ENCODE measurements at regions not wholly inside any gene's neighbourhood (a gene's known extent, or its start where the extent isn't known, plus 50 kb on each side); places are given as distances from the start of the nearest gene placed in this dataset.

GRCh38 chr15:94682171-94682570, 450.8 kb downstream of the MCTP2 start:
- TF ChIP-seq CTCF (IDR thresholded peaks at IDR 0.05; ENCODE audit: low read depth, low read length) (no peak), EZH2phosphoT487 (IDR thresholded peaks at IDR 0.05; ENCODE audit: low read depth) (no peak)

Data from OCI-LY3 (cell line).